Ovary (tissue), 7 donors: ENCODE measurements at regions not wholly inside any gene's neighbourhood (a gene's known extent, or its start where the extent isn't known, plus 50 kb on each side); places are given as distances from the start of the nearest gene placed in this dataset.

ENCODE experiments used
- DNase-seq, 5 donors: peaks; one replicate each; pipeline ENCODE4 v3.0.0-alpha.2; 2019 to 2020
- H3K27ac ChIP-seq, 2 donors: fragments of 200-600 bp; one replicate each; pipeline versions ENCODE4 v1.5.1 to v1.8.0; 2019 to 2022
- H3K27me3 ChIP-seq: fragments of 200-600 bp; one replicate; pipeline ENCODE4 v1.8.0; 2022
- H3K36me3 ChIP-seq: fragments of 200-600 bp; sonication (generic); one replicate; pipeline ENCODE4 v1.5.1; 2019
- H3K4me1 ChIP-seq: one replicate; pipeline ENCODE4 v1.8.1; 2013; ENCODE audit warnings: mild to moderate bottlenecking, moderate library complexity; ENCODE audit not compliant: insufficient read depth
- H3K4me3 ChIP-seq: fragments of 200-600 bp; sonication (generic); one replicate; pipeline ENCODE4 v1.5.1; 2017
- H3K9me3 ChIP-seq, 2 donors: fragments of 200-600 bp in 1 of 2; sonication (generic) in 1 of 2; one replicate each; pipeline versions ENCODE4 v1.5.1 to v1.8.1; 2013 to 2019; ENCODE audit warnings: mild to moderate bottlenecking in 1 of 2, moderate library complexity in 1 of 2
- EP300 ChIP-seq: sonication (generic); formaldehyde crosslinking; IDR thresholded peaks from one replicate; pipeline ENCODE4 v1.6.1; 2017; ENCODE audit warnings: antibody characterized with exemption
- POLR2A ChIP-seq: fragments of 450-650 bp; IDR thresholded peaks from one replicate; pipeline ENCODE4 v1.6.1; 2017; ENCODE audit warnings: antibody characterized with exemption, mild to moderate bottlenecking, moderate library complexity
- WGBS, 3 donors: extraction: QIAGEN DNeasy Blood & Tissue Kit in 1 of 3; methylation state at CpG; one replicate each; pipeline versions ENCODE4 v1.1.5 to v1.1.7; 2013 to 2017; 5-methylcytosine and 5-hydroxymethylcytosine counted together
- intact Hi-C, 4 donors: fragments of 100-400 bp; cut with DNase I; formaldehyde crosslinking; loops; one replicate each; pipeline versions ENCODE4 v1.11.0 to v1.15.1; 2022 to 2023
- TF ChIP-seq, protein P1 (sequence below), 3 donors: fragments of 450-650 bp in 2 of 3; fragments of 200-600 bp in 1 of 3; IDR thresholded peaks; one replicate each; pipeline versions ENCODE4 v1.5.1 to v1.8.0; 2016 to 2022; ENCODE audit warnings: antibody characterized with exemption in 3 of 3, mild to moderate bottlenecking in 1 of 3
- donor health status: DM: no; HTN: no; CAD: no; lungs with moderate emphysema.
- donor health status: DM: no; HTN: no; CAD: no.
- donor health status: Bipolar disorder and iron deficiency.
- donor health status: DM: no; HTN: no; CAD: no.
- donor health status: DM: yes; HTN: yes; CAD: no.

DNA sequence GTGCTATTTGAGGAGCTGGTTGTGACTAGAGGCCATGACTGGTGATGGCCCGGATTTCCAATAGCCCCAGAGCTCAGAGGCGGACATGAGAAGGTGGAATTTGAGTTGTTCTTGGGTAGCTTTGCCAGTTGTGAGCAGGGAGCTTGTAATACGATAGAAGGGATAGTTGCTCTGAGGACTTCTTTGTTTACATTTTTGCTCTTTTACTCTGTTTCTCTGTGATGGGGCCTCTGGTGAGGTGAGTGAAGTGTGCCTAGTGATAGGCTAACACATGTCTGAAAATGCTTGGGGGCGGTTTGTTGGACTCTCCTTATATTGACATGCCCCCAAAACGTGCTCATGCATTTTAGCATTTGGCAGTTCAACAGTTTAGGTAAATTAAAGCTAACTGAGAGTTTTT lies 365.1 kb downstream of the DDX10 start:
- Histone ChIP-seq H3K27me3 (no peaks in the 10 kb centered on the region), H3K4me1 (no peaks in the 10 kb centered on the region), H3K9me3 (no peaks in the 10 kb centered on the region), H3K36me3 (no peaks in the 10 kb centered on the region), H3K27ac (no peak overlapping the region), H3K4me3 (no peak overlapping the region)
- no peak for DNase-seq
- no peak for TF ChIP-seq EP300
- no peak for TF ChIP-seq POLR2A
- TF ChIP-seq, protein P1, sequence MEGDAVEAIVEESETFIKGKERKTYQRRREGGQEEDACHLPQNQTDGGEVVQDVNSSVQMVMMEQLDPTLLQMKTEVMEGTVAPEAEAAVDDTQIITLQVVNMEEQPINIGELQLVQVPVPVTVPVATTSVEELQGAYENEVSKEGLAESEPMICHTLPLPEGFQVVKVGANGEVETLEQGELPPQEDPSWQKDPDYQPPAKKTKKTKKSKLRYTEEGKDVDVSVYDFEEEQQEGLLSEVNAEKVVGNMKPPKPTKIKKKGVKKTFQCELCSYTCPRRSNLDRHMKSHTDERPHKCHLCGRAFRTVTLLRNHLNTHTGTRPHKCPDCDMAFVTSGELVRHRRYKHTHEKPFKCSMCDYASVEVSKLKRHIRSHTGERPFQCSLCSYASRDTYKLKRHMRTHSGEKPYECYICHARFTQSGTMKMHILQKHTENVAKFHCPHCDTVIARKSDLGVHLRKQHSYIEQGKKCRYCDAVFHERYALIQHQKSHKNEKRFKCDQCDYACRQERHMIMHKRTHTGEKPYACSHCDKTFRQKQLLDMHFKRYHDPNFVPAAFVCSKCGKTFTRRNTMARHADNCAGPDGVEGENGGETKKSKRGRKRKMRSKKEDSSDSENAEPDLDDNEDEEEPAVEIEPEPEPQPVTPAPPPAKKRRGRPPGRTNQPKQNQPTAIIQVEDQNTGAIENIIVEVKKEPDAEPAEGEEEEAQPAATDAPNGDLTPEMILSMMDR (IDR thresholded peaks at IDR 0.05): no peak
- intact Hi-C loops: no loop called here
- 61 to 69% (median 62%) methylated on average over 5 of the region's 5 CpGs for WGBS, 3 donors

DNA sequence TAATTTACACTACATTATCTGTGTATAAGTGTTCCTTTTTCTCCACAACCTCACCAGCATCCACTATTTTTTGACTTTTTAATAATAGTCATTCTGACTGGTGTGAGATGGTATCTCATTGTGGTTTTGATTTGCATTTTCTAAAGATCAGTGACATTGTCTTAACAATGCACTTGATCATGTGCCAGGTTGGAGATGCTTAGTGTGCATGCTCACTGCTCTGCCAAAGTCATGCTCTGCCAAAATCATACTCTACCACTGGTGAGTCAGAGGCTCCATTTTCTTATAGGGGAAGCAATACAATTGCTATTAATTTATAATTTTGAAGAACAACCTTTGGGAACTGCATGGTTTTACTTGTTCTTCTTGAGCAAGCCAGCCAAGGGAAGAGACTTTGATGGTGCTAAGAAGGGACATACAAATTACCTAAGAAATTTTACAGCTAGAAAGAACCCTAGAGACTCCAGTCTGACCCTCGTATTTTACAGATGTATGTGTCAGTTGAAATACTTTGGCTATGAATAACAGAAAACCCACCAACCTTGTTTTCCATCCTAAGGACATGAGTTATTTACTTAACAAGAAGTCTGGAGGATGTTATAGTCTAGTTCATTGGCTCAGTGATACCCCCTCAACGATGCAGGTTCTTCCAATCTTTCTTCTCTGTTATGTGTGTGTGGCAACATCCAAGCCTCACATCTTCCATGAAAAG lies 368.9 kb downstream of the DDX10 start:
- no peaks in the 10 kb centered on the region for H3K9me3 ChIP-seq
- 81 to 89% (median 88%) methylated on average over 2 of the region's 2 CpGs for WGBS, 3 donors
- no peaks in the 10 kb centered on the region for H3K4me1 ChIP-seq
- H3K36me3 ChIP-seq: no peaks in the 10 kb centered on the region
- intact Hi-C loops: no loop called here
- TF ChIP-seq EP300 (no peak), POLR2A (no peak)
- TF ChIP-seq, protein P1 (IDR thresholded peaks at IDR 0.05): no peak
- DNase-seq: no peak
- H3K4me3 ChIP-seq: no peak overlapping the region
- no peaks in the 10 kb centered on the region for H3K27me3 ChIP-seq
- H3K27ac ChIP-seq: no peak overlapping the region

DNA sequence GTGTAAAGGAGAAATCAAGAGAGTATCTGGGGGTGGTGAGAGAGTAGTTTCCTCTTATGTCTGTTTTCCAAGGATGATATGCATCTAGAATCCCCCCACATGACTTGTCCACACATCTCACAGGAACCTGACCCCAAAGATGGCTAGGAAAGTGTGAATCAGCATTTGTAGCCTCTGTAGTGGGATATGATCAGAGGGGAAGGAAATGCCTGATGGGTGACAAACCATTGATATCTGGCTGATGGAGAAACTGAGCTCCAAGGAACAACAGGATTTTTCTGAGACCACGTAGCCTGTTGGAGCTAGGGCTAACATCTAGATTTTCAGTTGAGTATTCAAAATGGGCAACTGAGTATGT lies 369.4 kb downstream of the DDX10 start:
- 88 to 100% (median 96%) methylated on average over 1 of the region's 1 CpG for WGBS, 3 donors
- Histone ChIP-seq H3K36me3 (no peaks in the 10 kb centered on the region), H3K9me3 (no peaks in the 10 kb centered on the region), H3K4me1 (no peaks in the 10 kb centered on the region), H3K27me3 (no peaks in the 10 kb centered on the region), H3K4me3 (no peak overlapping the region), H3K27ac (no peak overlapping the region)
- DNase-seq: no peak
- TF ChIP-seq POLR2A (no peak), EP300 (no peak)
- TF ChIP-seq, protein P1 (IDR thresholded peaks at IDR 0.05): no peak
- intact Hi-C loops: no loop called here

DNA sequence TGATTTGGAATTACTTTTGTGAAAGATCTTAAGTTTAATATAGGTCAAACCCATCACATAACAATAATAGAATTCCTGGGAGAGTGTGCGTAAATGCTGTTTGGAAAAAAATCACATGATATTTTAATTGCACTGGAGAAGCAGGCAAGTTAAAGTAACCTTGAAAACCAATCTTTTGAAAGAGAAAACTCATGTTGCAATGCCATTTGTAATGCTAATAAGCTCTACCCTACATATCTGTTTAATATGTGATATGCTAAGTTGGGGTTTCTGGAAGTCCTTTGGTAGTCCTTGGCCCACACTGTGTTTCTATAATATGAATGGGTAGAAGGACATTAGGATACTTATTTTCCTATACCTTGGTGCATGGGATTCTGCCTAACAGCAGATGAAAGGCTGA lies 370.4 kb downstream of the DDX10 start:
- no peaks in the 10 kb centered on the region for H3K4me1 ChIP-seq
- intact Hi-C loops: no loop called here
- DNase-seq: no peak
- WGBS, 3 donors: 33 to 62% (median 44%) methylated on average over 1 of the region's 1 CpG
- no peak overlapping the region for H3K4me3 ChIP-seq
- no peaks in the 10 kb centered on the region for H3K36me3 ChIP-seq
- H3K27me3 ChIP-seq: no peaks in the 10 kb centered on the region
- TF ChIP-seq POLR2A: no peak
- TF ChIP-seq, protein P1 (IDR thresholded peaks at IDR 0.05): no peak
- TF ChIP-seq EP300: no peak
- no peaks in the 10 kb centered on the region for H3K9me3 ChIP-seq
- no peak overlapping the region for H3K27ac ChIP-seq
